ENCODE measurements at regions not wholly inside any gene's neighbourhood (a gene's known extent, or its start where the extent isn't known, plus 50 kb on each side); places are given as distances from the start of the nearest gene placed in this dataset.
A peak's percentile ranks its signal among the peaks of the same experiment; 100 is the strongest.

- ChIA-PET POLR2A (no interaction called here), CTCF (no interaction called here)
- DNase-seq (ENCODE audit: extremely low spot score): no peak
- no peak for TF ChIP-seq CTCF (IDR thresholded peaks at IDR 0.05; ENCODE audit: control extremely low read depth, extremely low read depth, low read depth, missing control alignments)
Measured at GRCh38 chr6:76701610-76702009, 629.1 kb upstream of the IMPG1 start.

- TF ChIP-seq CTCF (IDR thresholded peaks at IDR 0.05; ENCODE audit: control extremely low read depth, extremely low read depth, low read depth, missing control alignments): no peak
- ChIA-PET CTCF (interaction anchor here (1.1 kb wide), 1 partner anchor 12 kb away, joined by 3 read pairs; no protein-coding TSS in a partner anchor), POLR2A (no interaction called here)
- no peak for DNase-seq (ENCODE audit: extremely low spot score)
Measured at GRCh38 chr6:76697585-76697984, 625.1 kb upstream of the IMPG1 start.

GRCh38 chr6:76694795-76695194 is 622.3 kb upstream of the IMPG1 start:
- DNase-seq (ENCODE audit: extremely low spot score): no peak
- POLR2A ChIA-PET: no interaction called here
- CTCF ChIA-PET: interaction anchor here (0.8 kb wide), 1 partner anchor 10 kb away, joined by 3 read pairs; no protein-coding TSS in a partner anchor
- TF ChIP-seq CTCF (IDR thresholded peaks at IDR 0.05; ENCODE audit: control extremely low read depth, extremely low read depth, low read depth, missing control alignments): no peak

GRCh38 chr6:76684875-76685274 is 612.4 kb upstream of the IMPG1 start:
- no peak for DNase-seq (ENCODE audit: extremely low spot score)
- no peak for TF ChIP-seq CTCF (IDR thresholded peaks at IDR 0.05; ENCODE audit: control extremely low read depth, extremely low read depth, low read depth, missing control alignments)
- ChIA-PET CTCF (interaction anchor here (0.9 to 1.4 kb wide), 3 partner anchors 10 to 792 kb away, joined by 3 read pairs; no protein-coding TSS in a partner anchor), POLR2A (no interaction called here)

GRCh38 chr6:76683985-76684384 is 611.5 kb upstream of the IMPG1 start:
- ChIA-PET POLR2A (no interaction called here), CTCF (interaction anchor here (0.7 to 2.5 kb wide), 3 partner anchors 8 to 791 kb away, joined by 3 to 9 read pairs (median 4); no protein-coding TSS in a partner anchor)
- no peak for DNase-seq (ENCODE audit: extremely low spot score)
- TF ChIP-seq CTCF (IDR thresholded peaks at IDR 0.05; ENCODE audit: control extremely low read depth, extremely low read depth, low read depth, missing control alignments): no peak

GRCh38 chr6:76682842-76683241 is 610.4 kb upstream of the IMPG1 start:
- ChIA-PET POLR2A (no interaction called here), CTCF (interaction anchor here (2.5 kb wide), 1 partner anchor 10 kb away, joined by 9 read pairs; no protein-coding TSS in a partner anchor)
- no peak for DNase-seq (ENCODE audit: extremely low spot score)
- peak; percentile 33 for TF ChIP-seq CTCF (IDR thresholded peaks at IDR 0.05; ENCODE audit: control extremely low read depth, extremely low read depth, low read depth, missing control alignments)
